T47D (cell line): ENCODE measurements at regions not wholly inside any gene's neighbourhood (a gene's known extent, or its start where the extent isn't known, plus 50 kb on each side); places are given as distances from the start of the nearest gene placed in this dataset.
"Not testable (repeated sequence)": the region's sequence is repeated elsewhere in the genome, so short reads cannot be mapped to it uniquely, and the experiment has no call there.

Experiments
- DNase-seq, 2 experiments: peaks; one replicate each; pipeline versions ENCODE4 v3.0.0 to v3.0.0-alpha.2; 2011 to 2012; ENCODE audit warnings: low read depth in 1 of 2, low spot score in 1 of 2
- JUND ChIP-seq: IDR thresholded peaks from 2 replicates; pipeline ENCODE4 v1.6.1; 2012; ENCODE audit warnings: low read depth
- in situ Hi-C: cut with HindIII; loops from 2 replicates; pipeline ENCODE4 v1.10.0; 2016; ENCODE audit warnings: low sequenced_read_pairs, low pct_unique_long_range_greater_than_20kb

DNA sequence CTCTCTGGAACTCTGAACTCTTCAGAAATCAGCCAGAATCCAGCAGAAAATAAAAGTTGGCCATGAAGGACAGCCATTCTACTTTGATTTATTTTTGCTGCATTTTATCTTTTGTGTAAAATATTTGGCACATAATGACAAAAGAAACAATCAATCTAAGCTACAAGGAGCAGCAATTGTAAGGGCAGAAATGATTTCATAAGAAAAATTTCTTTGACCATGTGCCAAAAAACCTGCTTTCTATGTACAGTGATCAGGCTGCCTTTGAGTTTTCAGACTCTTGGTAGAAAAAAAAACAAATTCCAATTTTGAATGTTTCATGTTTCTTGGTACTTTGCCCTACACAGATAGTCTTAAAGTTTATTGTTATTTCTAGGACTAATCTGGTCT is 69.8 kb upstream of the SLC1A3 start:
- in situ Hi-C loops: no loop called here
- DNase-seq: no peak
- no peak for TF ChIP-seq JUND

DNA sequence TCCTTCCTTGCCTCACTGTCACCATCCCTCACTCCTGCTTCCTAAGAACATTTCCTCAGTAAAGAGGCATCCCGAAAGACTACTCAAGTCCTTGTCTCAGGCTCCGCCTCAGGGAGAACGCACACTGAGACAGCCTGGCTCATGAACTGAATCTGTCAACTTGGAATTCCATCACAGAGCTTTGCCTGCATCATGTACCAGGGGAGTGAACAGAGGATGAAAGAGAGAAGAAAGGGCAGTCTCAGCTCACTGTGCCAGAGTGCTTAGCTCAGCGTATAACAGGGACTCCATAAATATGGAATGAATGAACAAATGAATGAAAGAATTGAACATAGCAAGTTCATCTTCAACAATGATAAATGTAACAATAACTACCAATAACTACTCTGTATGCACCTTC is 68.7 kb upstream of the SLC1A3 start:
- no peak for DNase-seq
- in situ Hi-C loops: no loop called here
- no peak for TF ChIP-seq JUND

DNA sequence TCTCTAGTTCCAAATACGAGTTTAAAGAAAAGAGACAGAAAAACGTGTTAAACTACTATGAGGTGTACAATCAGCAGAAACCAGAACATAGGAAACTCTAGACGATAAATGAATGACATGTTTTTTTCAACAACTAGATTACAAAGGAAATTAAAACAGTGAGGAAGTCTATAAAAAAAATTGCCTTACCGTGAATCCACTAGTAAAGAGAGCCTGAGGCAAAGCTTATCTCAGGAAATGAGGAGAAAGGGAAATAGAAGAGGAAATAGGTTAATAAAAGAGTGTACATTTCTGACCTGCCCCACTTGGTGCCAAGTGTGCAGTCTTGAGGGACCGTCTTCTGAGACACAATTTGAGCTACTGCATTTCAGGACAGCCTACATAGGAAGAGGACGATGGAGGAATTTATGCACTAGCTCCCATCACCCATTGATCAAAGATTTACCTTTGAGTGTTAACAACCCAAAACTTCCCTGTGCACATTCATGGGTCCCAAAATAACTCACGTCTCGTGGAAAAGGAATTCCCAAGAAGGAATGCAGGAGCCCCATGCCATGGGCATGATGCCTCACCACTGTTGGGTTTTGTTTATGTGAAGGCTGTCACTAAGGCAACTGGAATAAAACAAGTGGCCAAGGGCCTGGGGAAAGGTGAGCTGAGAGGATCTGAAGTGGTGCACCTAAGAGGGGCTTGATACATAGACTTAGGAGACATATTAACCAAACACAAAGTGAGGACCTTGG is 53.6 kb upstream of the SLC1A3 start:
- TF ChIP-seq JUND: no peak
- in situ Hi-C loops: no loop called here
- DNase-seq: peak in 1 of 2 experiments; percentile 31

DNA sequence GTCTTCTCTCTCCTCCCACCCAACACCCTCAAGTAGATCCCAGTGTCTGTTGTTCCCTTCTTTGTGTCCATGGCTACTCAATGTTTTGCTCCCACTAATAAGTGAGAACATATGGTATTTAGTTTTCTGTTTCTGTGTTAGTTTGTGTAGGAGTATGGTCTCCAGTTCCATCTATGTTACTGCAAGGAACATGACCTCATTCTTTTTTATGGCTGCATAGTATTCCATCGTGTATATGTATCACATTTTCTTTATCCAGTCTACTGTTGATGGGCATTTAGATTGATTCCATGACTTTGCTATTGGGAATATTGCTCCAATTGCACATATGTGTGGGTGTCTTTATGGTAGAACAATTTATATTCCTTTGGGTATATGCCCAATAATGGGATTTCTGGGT is 51.4 kb upstream of the SLC1A3 start:
- DNase-seq, in situ Hi-C loops: not testable (repeated sequence)
